ENCODE measurements at regions not wholly inside any gene's neighbourhood (a gene's known extent, or its start where the extent isn't known, plus 50 kb on each side); places are given as distances from the start of the nearest gene placed in this dataset.

DNA sequence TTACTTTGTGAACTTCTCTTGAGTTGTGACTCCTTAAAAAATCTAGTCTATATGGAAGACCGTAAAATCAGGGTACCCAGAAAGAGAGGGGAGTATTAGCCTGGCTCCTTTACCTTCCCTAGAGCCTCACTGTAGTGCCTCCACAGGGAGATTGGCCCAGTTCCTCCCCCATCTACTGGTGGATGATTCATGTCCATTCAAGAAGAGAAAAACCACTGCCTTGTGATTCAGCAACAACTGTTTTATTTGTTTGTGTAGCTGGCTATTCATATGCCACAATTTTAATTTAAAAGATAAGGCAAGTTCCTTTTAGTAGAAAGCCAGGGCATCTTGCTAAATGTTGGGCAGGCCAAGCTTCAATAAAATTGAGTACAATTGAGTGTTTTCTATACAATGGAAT, 221.8 kb upstream of the KCNIP4 start:
- WGBS (ENCODE audit: low lambda C conversion rate), result 0% methylated on average over 1 of the region's 1 CpG
- intact Hi-C loops (cut with micrococcal nuclease; ENCODE audit: unreplicated experiment), result no loop called here
- H3K9me3 ChIP-seq (ENCODE audit: low read length), result peaks cover 26% of the 10 kb centered on the region
- ATAC-seq (no peak), FAIRE-seq (no peak), DNase-seq (ENCODE audit: low spot score) (no peak)
- no peaks in the 10 kb centered on the region for H4K20me1 ChIP-seq (ENCODE audit: insufficient read depth, low read length)
- ChIA-PET POLR2A (no interaction called here), CTCF (ENCODE audit: low intra/inter-chr PET ratio, low total read pairs) (no interaction called here)
- in situ Hi-C loops (cut with HindIII; ENCODE audit: extremely low pct_ligation_motif_present, low pct_unique_long_range_greater_than_20kb), result no loop called here
- no TSS peak for BruUV-seq (replicated peaks)
- no peak for TF ChIP-seq JARID2 (CRISPR knock-in tag; IDR thresholded peaks at IDR 0.05; ENCODE audit: insufficient replicate concordance)
- TF ChIP-seq, protein P1, sequence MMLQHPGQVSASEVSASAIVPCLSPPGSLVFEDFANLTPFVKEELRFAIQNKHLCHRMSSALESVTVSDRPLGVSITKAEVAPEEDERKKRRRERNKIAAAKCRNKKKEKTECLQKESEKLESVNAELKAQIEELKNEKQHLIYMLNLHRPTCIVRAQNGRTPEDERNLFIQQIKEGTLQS (CRISPR knock-in tag; IDR thresholded peaks at IDR 0.05), result no peak
- TF ChIP-seq IRX3 (CRISPR knock-in tag; IDR thresholded peaks at IDR 0.05; ENCODE audit: borderline replicate concordance, low read depth), result no peak
- H3K4me3 ChIP-seq (replicated peaks in 1 of 3; ENCODE audit: insufficient read depth in 1 of 3, low read depth in 2 of 3, low read length in 3 of 3), result no peak overlapping the region
- no peak overlapping the region for H3K4me2 ChIP-seq (ENCODE audit: low read depth, low read length)
- no peaks in the 10 kb centered on the region for H3K36me3 ChIP-seq (replicated peaks in 1 of 2; ENCODE audit: control insufficient read depth in 1 of 2, insufficient read depth in 2 of 2, low read length in 2 of 2)
- no peak overlapping the region for H3K27ac ChIP-seq (ENCODE audit: extremely low read length, insufficient read depth, low read length)
- no peaks in the 10 kb centered on the region for H3K27me3 ChIP-seq (ENCODE audit: control insufficient read depth in 1 of 2, insufficient read depth in 2 of 2, low read length in 2 of 2)
- H3K9ac ChIP-seq (ENCODE audit: insufficient read depth, low read depth, low read length), result no peak overlapping the region
- no peak overlapping the region for H2AFZ ChIP-seq (ENCODE audit: low read length)
- H3K79me2 ChIP-seq (ENCODE audit: insufficient read depth, low read length), result no peaks in the 10 kb centered on the region
- H3K4me1 ChIP-seq (ENCODE audit: insufficient read depth, low read length), result no peaks in the 10 kb centered on the region

DNA sequence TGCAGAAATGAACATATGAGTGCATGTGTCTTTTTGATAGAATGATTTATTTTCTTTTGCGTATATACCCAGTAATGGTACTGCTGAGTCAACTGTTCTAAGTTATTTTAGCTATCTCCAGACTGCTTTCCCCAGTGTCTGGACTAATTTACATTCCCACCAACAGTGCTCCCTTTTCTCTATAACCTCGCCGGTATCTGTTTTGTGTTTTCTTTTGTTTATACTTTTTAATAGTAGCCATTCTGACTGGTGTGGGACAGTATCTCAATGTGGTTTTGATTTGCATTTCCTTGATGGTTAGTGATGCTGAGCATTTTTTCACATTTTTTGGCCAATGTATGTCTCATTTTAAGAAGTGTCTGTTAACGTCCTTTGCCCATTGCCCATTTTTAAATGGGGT, 218.6 kb upstream of the KCNIP4 start:
- Histone ChIP-seq H3K9me3 (ENCODE audit: low read length) (peaks cover 14% of the 10 kb centered on the region), H3K27me3 (ENCODE audit: control insufficient read depth in 1 of 2, insufficient read depth in 2 of 2, low read length in 2 of 2) (no peaks in the 10 kb centered on the region), H3K27ac (ENCODE audit: extremely low read length, insufficient read depth, low read length) (no peak overlapping the region), H3K9ac (ENCODE audit: insufficient read depth, low read depth, low read length) (no peak overlapping the region), H3K36me3 (replicated peaks in 1 of 2; ENCODE audit: control insufficient read depth in 1 of 2, insufficient read depth in 2 of 2, low read length in 2 of 2) (no peaks in the 10 kb centered on the region), H3K79me2 (ENCODE audit: insufficient read depth, low read length) (no peaks in the 10 kb centered on the region), H3K4me3 (replicated peaks in 1 of 3; ENCODE audit: insufficient read depth in 1 of 3, low read depth in 2 of 3, low read length in 3 of 3) (no peak overlapping the region), H3K4me2 (ENCODE audit: low read depth, low read length) (no peak overlapping the region), H3K4me1 (ENCODE audit: insufficient read depth, low read length) (no peaks in the 10 kb centered on the region), H2AFZ (ENCODE audit: low read length) (no peak overlapping the region), H4K20me1 (ENCODE audit: insufficient read depth, low read length) (no peaks in the 10 kb centered on the region)
- intact Hi-C loops (cut with micrococcal nuclease; ENCODE audit: unreplicated experiment), result no loop called here
- in situ Hi-C loops (cut with HindIII; ENCODE audit: extremely low pct_ligation_motif_present, low pct_unique_long_range_greater_than_20kb), result no loop called here
- 24% methylated on average over 4 of the region's 4 CpGs for WGBS (ENCODE audit: low lambda C conversion rate)
- POLR2A ChIA-PET, result no interaction called here
- 0 out of 4 replicates have a peak, but pooled peaks of 1 of the 2 experiments have one; percentile 7 for TF ChIP-seq MAFK (conservative IDR thresholded peaks at IDR 0.05 in 1 of 2, IDR thresholded peaks at IDR 0.05 in 1 of 2; ENCODE audit: low read length in 2 of 2)
- no peak for TF ChIP-seq ZNF326 (CRISPR knock-in tag; IDR thresholded peaks at IDR 0.05; ENCODE audit: borderline replicate concordance)
- BruUV-seq (replicated peaks), result no TSS peak
- CTCF ChIA-PET (ENCODE audit: low intra/inter-chr PET ratio, low total read pairs), result no interaction called here
- DNase-seq (ENCODE audit: low spot score) (no peak), FAIRE-seq (no peak), ATAC-seq (no peak)
